Activated CD4-positive, CD25-positive, alpha-beta regulatory T cell treated with anti-CD3 and anti-CD28 coated beads, Interleukin-2, amount 50 U/mL, for 24 hours (primary cell): ENCODE measurements at regions not wholly inside any gene's neighbourhood (a gene's known extent, or its start where the extent isn't known, plus 50 kb on each side); places are given as distances from the start of the nearest gene placed in this dataset.
"Not testable (repeated sequence)": the region's sequence is repeated elsewhere in the genome, so short reads cannot be mapped to it uniquely, and the experiment has no call there.

ENCODE experiments used
- ATAC-seq, 2 donors: fragments of 150-1000 bp; cut with Tn5 transposase; one replicate each; pipeline ENCODE4 v1.10.0; 2021; ENCODE audit warnings: mild to moderate bottlenecking in 1 of 2, moderate library complexity in 1 of 2

GRCh38 chr6:100223952-100224351 is 229.9 kb upstream of the MCHR2 start:
- ATAC-seq = not testable (repeated sequence)

- no peak for ATAC-seq
Measured at GRCh38 chr6:100220543-100220942, 226.5 kb upstream of the MCHR2 start.

- ATAC-seq = no peak
Measured at GRCh38 chr6:100217225-100218012, 223.4 kb upstream of the MCHR2 start.

GRCh38 chr6:100216760-100217159 is 222.7 kb upstream of the MCHR2 start:
- ATAC-seq = no peak

GRCh38 chr6:100212131-100212530 is 218.1 kb upstream of the MCHR2 start:
- ATAC-seq = no peak

GRCh38 chr6:100210137-100211117 is 216.4 kb upstream of the MCHR2 start:
- ATAC-seq = no peak

- ATAC-seq = no peak
Measured at GRCh38 chr6:100209323-100210136, 215.5 kb upstream of the MCHR2 start.

GRCh38 chr6:100203400-100203799 is 209.4 kb upstream of the MCHR2 start:
- ATAC-seq = no peak

- ATAC-seq = no peak
Measured at GRCh38 chr6:100202417-100203194, 208.6 kb upstream of the MCHR2 start.

GRCh38 chr6:100196214-100196982 is 202.4 kb upstream of the MCHR2 start:
- ATAC-seq = not testable (repeated sequence)

GRCh38 chr6:100195244-100195643 is 201.2 kb upstream of the MCHR2 start:
- not testable (repeated sequence) for ATAC-seq

GRCh38 chr6:100194535-100194934 is 200.5 kb upstream of the MCHR2 start:
- ATAC-seq = no peak

- no peak for ATAC-seq
Measured at GRCh38 chr6:100188754-100189153, 194.7 kb upstream of the MCHR2 start.

GRCh38 chr6:100186552-100186951 is 192.5 kb upstream of the MCHR2 start:
- ATAC-seq = peak in 1 of 2 donors; percentile 13

GRCh38 chr6:100185615-100186014 is 191.6 kb upstream of the MCHR2 start:
- ATAC-seq = no peak

- ATAC-seq = no peak
Measured at GRCh38 chr6:100184473-100184872, 190.4 kb upstream of the MCHR2 start.

- ATAC-seq = no peak
Measured at GRCh38 chr6:100182313-100182712, 188.3 kb upstream of the MCHR2 start.

GRCh38 chr6:100181309-100181708 is 187.3 kb upstream of the MCHR2 start:
- ATAC-seq = no peak

- ATAC-seq = no peak
Measured at GRCh38 chr6:100179576-100179975, 185.6 kb upstream of the MCHR2 start.

- no peak for ATAC-seq
Measured at GRCh38 chr6:100177956-100178355, 183.9 kb upstream of the MCHR2 start.
